ENCODE measurements at regions not wholly inside any gene's neighbourhood (a gene's known extent, or its start where the extent isn't known, plus 50 kb on each side); places are given as distances from the start of the nearest gene placed in this dataset.
"Not testable (repeated sequence)": the region's sequence is repeated elsewhere in the genome, so short reads cannot be mapped to it uniquely, and the experiment has no call there.

DNA sequence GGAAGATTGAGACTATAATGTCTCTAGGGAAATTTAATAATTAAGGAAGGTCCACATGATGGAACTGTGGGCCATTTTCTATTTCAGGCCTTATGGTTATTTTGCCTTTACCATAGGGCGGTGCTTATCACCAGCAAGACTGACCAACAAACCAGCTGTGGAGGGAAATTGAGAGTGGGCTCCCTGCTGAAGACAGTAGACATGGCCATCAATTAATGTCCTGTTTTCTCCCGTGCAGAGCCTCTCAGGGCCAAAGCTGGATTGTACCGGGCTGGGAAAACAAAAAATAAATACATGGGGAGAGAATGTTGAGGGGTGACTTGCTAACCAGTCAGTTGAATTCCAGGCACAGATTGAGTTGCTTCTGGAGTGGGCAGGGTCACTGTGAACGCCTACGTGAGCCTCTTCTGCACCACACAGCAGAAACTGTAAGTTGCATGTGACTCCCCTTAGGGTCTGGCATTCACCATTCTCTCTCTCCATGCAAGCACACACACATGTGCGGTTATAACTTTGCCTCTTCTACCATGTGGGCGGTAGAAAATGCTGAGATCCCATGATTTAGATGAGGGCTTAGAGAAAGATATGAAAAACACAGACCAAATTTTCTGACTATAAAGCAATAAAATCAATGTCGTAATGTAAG, 128.5 kb downstream of the COPS8 start:
- intact Hi-C loops (cut with micrococcal nuclease), result no loop called here

DNA sequence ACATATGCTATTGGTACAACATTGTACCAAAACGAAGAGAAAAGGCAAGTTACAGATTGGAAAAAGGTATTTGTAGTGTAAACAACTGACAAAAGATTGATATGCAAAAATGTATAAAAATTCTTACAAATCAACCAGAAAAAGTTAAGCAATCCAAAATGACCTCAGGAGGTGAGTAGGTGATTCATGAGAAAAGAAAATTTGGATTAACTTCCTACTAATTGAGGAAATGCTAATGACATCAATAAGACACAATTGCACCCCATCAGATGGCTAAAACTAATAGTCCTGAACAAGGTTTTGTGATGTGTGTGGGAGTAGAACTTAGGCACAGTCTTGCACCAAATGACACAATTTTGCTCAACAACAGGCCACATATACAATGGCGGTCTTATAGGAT, 129.3 kb downstream of the COPS8 start:
- intact Hi-C loops (cut with micrococcal nuclease), result no loop called here

DNA sequence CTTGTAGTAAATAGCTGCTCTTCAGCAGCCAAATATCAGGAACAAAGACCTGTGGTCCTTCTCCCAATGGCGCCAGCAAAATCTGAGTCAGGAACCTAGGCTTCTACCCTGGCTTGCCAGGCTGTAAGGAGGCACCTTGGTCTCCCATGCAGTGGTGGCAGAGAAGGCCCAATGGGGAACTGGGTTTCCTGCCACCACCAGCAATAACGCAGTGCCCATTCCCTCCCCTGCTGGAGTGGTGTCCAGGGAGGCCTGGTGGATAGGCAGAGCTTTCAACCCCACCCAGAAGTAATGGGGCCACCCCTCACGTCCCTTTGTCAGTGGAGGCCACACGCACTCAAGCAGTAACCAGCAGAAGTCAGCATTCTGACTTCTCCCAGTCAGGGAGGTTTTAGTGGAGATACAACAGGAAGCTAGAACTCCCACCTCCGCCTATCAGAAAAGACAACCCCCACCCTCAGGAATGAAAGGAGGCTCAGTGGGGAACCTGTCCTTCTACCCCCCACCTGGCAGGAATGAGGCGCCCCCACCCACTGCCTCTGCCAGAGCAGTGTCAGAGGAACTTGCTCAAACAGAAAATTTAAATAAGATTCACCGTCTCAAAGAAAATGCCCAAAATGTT, 132.4 kb downstream of the COPS8 start:
- intact Hi-C loops (cut with micrococcal nuclease), result no loop called here

DNA sequence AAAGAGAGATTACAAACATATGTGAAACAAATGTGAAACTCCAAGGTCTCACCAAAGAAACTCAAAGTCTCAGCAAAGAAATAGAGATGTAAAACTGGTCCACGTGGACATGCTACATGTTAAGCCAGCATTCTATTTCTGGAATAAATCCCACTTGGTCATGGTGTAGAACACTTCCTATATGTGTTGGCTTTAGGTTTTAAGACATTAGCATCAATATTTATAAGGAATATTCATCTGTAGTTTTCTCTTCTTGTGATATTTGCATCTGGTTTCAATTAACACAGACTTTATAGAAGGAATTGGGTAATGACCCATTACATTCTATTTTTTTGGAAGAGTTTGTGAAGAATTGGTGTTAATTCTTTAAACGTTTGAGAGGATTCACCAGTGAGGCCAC, 133.1 kb downstream of the COPS8 start:
- intact Hi-C loops (cut with micrococcal nuclease), result no loop called here

DNA sequence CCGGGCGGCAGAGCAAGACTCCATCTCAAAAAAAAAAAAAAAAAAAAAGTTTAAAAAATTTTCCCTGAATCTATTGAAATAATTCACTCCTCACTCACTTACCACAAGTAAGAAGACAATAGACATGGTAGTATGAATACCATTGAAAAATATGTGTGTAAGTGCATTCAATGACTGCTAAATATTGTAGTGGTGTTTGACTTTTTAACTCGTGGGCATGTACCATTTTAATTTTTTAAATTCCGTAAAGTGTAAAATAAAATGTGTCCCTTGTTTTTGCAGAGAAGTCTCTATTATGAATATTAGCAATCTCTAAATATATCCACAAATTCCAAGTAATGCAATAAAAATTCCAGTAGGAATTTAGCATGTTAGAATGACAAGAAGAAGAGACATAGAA, 134.1 kb downstream of the COPS8 start:
- intact Hi-C loops (cut with micrococcal nuclease), result no loop called here

DNA sequence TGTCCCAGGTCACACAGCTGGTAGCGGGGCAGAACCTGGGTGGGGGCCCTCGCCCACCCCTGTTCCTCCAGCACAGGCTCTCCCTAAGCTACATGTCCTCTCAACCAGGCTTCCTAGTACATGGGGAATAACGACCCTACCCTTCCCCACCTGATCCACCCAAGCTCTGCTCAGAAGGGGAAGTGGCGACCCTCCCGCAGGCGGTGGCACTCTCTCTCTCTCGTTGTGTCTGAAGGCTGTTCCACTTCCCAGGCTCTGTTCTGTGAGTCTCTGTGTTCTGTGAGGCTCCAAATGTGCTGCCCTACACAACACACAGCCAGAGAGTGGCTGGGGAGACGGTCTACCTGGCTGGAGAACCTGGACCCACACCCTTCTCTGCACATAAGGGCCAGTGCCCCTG, 135.8 kb downstream of the COPS8 start:
- intact Hi-C loops (cut with micrococcal nuclease), result no loop called here

DNA sequence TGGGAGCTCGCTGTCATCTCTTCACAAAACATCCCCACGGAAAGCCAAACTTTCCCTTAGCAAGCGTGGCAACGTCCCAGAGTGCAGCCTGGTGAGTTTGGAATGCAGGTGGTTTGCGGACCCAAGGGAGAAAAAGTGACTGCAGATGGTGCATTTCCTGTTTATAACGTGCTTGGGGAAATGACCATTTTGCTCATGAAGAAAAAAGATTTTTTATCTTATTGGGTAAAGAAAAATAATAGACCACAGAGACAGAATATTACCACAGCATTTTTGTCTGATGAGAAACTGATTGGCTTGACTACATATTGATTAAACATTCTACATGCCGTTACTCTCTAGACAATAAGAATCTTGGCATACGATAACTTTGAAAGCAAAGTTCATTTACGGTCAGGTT, 136.5 kb downstream of the COPS8 start:
- intact Hi-C loops (cut with micrococcal nuclease), result no loop called here

DNA sequence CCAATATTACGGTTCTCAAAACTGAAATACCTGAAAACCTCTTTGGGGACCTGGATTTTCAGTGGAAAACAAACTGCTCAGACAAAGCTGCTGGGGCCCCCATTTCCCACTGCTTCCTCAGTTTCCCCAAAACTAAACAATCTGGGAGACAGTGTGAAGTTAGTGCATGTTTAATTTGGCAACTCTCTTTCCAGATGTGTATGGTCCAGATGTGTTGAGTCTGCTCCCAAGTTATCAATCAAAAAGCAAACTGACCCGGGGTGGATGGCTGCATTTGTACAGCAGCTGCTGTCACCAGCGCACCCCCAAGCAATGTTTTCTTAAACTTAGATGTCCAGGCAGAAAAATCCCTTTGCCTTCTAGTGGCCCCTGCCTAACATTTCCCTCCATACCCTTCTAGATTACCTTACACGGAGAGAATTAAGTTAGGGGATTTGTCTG, 136.9 kb downstream of the COPS8 start:
- intact Hi-C loops (cut with micrococcal nuclease), result no loop called here

DNA sequence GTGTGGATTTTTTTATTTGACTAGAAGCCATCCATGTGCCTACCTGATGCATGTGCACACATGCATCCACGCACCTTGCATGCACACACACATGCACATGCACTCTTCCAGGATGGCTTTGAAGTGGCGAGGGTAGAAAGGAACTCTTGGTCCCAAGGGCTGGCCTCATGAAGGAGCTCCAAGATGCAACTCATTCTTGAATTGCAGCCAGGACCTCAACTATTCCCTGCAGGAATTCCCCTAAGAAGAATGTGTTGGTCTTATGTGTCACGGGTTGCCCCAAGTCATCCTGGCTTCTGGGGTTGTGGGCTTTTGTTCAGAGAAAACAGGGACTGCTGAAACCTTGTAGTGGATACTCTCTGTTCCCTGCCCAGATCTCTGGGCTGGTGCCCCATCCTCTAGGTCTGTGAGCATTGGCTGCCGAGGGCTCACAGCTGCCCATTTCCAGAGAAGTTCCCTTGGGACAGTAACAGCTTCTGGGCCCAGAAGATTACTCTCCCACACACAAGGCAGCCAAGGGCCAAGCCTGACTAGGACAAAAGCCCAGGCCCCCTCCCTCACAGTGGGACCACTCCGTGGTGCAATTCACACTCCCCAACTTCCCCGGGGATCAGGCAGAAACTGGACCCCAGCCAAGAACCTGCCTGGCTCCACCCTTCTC, 137.6 kb downstream of the COPS8 start:
- intact Hi-C loops (cut with micrococcal nuclease), result no loop called here

DNA sequence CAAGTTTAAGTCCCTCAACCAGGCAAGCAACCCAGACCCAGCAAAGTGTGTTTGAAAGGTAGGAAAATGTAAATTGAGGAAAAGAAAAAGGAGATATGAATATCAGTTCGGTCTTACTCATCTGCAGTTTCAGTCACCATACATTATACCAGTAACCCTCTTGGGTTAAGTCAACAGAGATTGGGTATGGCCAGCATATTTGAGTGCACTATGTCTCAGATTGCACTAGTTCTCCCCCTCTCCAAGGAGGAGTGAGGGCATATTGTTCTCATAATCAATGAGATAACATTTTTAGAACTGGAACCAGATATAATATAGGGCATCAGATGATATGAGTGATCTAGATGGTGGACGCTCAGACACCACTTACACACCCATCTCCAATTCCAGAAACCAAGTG, 141.5 kb downstream of the COPS8 start:
- intact Hi-C loops (cut with micrococcal nuclease), result no loop called here

DNA sequence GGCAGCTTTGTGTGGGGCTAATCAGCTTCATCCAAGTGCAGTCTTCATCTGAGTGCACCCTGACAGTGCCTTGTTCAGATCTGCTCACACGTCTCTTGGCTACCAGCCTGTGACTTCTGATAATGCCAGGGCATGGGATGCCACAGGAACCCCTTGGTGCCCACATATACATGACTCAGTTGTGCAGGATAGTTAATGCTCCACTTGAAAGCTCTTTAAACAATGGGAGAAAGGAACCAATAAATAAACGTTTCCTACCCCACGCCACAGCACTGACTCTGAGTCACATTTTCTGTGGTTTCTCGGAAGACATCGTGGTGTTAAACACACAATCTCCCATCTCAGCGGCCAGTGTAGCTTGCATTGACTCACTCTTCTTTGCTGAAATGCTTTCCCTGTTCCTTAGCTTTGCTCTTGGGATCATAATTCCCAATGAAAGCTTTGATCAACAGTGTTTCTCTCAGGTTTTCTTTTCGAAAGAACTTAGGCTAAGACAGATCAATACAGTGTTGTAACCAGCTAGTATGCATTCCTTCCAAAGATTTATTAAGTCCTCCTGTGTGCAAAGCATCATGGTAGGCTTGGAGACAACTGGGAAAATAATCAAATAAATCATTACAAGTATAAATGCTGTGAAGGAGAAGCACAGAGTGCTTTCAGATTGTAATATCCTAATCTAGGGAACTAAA, 142.0 kb downstream of the COPS8 start:
- intact Hi-C loops (cut with micrococcal nuclease), result no loop called here

DNA sequence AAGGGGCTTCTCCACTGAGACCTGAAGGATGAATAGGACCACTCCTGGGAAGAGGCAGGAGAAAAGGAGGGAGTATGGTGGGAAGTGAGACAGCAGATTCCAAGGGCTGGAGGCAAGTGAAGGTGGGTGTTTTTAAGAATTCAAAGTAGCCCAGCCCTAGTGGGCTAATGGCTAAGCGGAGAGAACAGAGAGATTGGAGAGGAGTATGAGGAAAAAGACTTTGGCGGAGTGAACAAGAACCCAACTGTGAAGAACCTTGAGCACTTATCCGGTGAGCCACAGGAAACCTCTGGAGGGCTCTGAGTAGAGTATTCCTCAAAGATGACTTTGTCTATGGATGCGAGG, 142.6 kb downstream of the COPS8 start:
- intact Hi-C loops (cut with micrococcal nuclease), result no loop called here

DNA sequence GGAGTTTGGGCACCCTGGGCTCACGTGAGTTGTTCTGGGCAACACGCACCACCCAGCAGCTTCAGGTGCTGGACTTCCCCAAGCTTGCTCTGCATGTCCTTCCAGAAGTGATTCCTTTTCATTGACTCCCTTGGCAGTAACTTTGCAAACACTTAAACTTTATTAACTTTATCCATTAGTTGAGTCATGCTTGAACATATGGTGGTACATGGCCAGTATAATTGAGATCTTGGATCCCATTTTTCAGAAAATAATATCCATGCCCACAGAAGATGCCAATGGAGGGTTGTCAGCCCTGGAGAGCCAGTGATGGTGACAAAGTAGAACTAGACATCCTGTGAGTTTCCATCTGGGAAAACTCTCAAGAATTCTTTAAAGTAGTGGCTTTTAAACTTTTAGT, 144.2 kb downstream of the COPS8 start:
- intact Hi-C loops (cut with micrococcal nuclease), result no loop called here

DNA sequence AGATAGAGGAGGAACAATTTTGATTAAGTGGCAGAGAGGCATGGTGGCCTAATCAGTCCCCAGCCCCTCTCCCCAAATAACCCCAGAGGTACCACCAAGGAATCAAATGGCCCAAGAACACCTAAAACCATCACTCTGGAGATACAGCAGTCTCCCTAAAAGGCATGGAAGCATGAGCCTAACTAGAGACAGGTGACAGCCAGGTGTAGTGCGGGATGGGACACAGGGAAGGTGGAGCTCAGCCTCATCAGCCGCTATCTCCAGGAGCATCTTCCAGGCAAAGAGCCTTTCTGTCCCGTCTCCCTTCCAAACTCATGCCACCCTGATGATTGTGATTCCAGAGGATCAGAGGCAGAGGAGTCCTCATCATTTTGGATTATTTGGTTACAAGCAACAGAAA, 144.7 kb downstream of the COPS8 start:
- intact Hi-C loops (cut with micrococcal nuclease), result no loop called here

DNA sequence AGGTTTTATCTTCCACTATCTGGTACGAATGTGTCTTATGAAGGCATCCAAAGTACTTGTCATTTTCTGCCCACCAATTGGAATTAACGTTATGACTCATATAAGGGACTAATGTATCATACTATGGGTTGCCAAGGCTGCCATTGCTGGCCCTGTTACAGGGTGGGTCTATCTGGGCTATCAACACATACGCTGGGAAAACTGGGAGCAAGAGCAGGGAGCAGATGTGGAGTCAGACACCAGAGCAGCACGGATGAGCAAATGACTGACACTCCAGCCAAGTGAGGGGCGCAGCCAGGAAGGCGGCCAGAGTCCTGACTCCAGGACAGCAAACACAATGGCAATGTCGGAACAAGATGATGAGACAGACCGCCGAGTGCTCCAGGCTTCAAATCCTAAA, 145.9 kb downstream of the COPS8 start:
- intact Hi-C loops (cut with micrococcal nuclease), result no loop called here

DNA sequence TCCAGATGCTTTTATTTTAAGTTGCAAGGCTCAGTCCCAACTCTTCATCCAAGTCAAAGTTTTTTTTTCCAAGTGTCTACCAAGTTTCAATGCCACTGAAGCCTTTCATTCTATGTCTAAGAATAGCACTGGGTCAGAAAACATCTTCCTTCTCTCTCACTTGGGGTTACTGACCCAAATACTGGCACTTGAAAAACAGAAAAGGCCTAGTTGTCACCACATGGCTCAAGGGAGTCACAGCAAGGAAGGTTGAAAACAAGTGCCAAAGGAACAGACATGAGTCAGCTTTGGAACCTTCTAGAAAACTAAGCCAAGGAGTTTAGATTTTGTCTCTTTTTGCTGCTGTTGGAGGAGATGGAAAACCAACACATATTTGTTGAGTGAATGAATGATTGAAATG, 146.5 kb downstream of the COPS8 start:
- intact Hi-C loops (cut with micrococcal nuclease), result no loop called here

DNA sequence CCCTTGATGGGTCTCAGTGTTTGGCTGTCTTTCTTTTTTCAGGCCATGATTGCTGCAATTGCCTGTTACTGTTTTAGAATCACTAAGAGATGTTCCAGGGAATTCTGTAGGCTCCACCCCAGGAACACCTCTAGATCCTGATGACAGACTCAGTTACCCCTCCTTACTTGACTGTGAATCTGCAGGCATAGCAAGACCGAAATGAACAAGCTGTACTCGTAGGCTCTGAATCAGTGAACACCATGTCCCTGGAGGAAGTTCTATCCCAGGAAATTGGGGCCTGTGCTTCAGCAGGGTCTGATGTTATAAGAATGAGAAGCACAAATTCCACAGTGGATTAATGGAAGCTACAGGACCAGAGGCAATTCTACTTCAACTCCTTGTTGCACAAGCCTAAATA, 148.6 kb downstream of the COPS8 start:
- intact Hi-C loops (cut with micrococcal nuclease), result no loop called here

DNA sequence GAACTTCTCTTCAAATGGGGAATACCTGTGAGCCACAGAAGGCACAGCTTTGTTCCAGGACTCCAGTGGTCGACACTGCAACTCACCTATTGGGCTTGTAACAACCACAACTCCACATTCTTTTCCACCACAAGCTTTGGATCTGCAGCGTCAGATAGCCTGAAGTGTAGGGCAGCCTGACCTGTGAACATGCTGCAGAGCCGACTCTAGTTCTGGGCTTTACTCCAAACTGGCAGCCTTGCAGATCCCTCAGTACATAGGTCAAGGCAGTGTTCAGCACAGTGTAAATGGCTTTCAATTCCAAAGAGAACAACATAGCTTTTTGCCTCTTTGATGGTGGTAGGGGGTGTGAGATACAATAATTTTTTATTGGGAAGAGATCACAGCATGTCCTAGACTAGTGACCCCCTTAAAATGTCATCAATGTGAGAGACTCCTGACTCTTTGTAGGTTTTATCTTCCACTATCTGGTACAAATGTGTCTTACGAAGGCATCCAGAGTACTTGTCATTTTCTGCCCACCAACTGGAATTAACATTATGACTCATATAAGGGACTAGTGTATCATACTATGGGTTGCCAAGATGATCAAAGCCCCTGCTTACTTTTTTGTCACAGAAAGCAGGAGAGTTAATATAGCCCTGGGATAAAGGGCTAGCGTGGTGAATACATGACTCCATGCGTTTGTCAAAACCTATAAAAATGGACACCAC, 149.8 kb downstream of the COPS8 start:
- intact Hi-C loops (cut with micrococcal nuclease), result no loop called here

DNA sequence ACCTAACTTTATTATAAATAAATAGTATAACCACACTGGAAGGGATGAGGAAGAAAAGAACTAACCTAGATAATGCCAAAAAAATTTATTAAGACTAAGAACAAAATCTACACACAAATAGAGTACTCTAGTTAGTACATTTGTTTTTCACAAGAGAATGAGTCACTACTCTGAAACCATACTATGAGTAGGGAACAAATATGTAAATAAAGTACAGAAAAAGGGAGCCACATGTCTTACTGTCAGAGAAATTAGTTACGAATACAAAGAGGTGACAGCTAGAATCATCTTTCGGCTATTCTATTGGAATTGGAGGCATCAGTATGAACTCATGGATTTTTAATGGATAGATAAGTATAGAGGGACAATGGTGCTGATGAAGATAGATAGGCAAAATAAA, 150.5 kb downstream of the COPS8 start:
- intact Hi-C loops (cut with micrococcal nuclease), result no loop called here

DNA sequence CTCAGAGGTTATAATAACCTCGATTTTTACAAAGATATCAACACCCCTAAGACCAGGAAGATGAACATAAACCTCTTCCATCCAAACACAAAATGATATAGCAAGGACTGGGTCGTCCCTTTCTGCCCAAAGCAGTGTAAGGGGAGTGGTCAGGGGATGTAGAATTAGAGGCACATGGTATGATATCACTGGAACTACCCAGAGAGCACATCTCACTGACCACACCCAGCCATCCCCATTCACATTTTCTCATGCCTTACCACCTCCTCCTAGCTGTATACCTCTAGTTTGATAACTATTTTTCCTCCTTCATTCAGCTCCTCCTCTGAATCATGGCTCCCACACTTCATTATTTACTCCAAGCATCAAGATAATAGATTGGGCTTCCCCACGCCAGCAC, 152.6 kb downstream of the COPS8 start:
- intact Hi-C loops (cut with micrococcal nuclease), result no loop called here

DNA sequence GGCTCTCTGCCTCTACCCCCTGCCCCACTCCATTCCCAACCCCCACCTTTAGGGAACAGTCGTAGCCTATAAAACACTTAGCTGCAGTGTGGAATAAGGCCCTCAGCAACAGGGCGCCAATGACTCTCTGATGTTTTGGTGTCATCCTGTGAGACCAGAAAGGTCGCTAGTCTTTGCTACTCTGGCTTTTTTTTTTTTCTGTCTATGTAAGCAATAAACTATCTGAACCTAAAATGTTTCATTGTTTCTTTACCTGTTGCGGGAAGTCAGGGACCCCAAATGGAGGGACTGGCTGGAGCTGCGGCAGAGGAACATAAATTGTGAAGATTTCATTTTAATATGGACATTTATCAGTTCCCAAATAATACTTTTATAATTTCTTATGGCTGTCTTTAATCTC, 154.6 kb downstream of the COPS8 start:
- intact Hi-C loops (cut with micrococcal nuclease), result no loop called here

DNA sequence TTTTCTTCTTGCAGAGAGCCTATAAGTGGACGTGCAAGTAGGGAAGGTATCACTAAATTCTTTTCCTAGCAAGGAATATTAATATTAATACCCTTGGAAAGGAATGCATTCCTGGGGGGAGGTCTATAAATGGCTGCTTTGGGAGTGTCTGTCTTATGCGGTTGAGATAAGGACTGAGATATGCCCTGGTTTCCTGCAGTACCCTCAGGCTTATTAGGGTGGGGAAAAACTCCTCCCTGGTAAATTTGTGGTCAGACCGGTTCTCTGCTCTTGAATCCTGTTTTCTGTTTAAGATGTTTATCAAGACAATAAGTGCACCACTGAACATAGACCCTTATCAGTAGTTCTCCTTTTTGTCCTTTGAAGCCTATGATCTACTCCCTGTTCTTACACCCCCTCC, 155.2 kb downstream of the COPS8 start:
- intact Hi-C loops (cut with micrococcal nuclease), result not testable (repeated sequence)

Data from T-helper 1 cell treated with Interleukin-12 subunit alpha and Interleukin-12 subunit beta and Interleukin-4 antibody, amounts not matched to agents 30 ng/mL and 1 ng/mL, for 36 hours (primary cell).